Activated B cell treated with CpG ODN at 0.5 μM for 24 hours (primary cell): ENCODE measurements at regions not wholly inside any gene's neighbourhood (a gene's known extent, or its start where the extent isn't known, plus 50 kb on each side); places are given as distances from the start of the nearest gene placed in this dataset.

Experiments
- ATAC-seq: fragments of 200-7000 bp; cut with Tn5 transposase; one replicate; pipeline ENCODE4 v1.10.0; 2021; ENCODE audit warnings: low read depth, mild to moderate bottlenecking, moderate library complexity
- CTCF ChIA-PET: fragments of 350-600 bp; sonication (Branson Sonifier 250); formaldehyde crosslinking; loops from one replicate; lab custom pipeline; 2021; ENCODE audit warnings: antibody characterized with exemption; lab: Charles Lee
- POLR2A ChIA-PET: fragments of 350-600 bp; sonication (Branson Sonifier 250); formaldehyde crosslinking; loops from one replicate; lab custom pipeline; 2021; ENCODE audit warnings: antibody characterized with exemption; lab: Charles Lee
- DNase-seq: peaks from one replicate; pipeline ENCODE4 v3.0.0; 2022
- H3K27ac Mint-ChIP-seq: one replicate; pipeline ENCODE4 v1.8.0; 2020; ENCODE audit warnings: mixed read lengths
- H3K27me3 Mint-ChIP-seq: one replicate; pipeline ENCODE4 v1.8.0; 2021; ENCODE audit warnings: mixed read lengths
- H3K36me3 Mint-ChIP-seq: one replicate; pipeline ENCODE4 v1.8.0; 2021; ENCODE audit warnings: low read depth, mixed read lengths
- H3K4me1 Mint-ChIP-seq: one replicate; pipeline ENCODE4 v1.8.0; 2021; ENCODE audit warnings: mixed read lengths
- H3K4me3 Mint-ChIP-seq: one replicate; pipeline ENCODE4 v1.8.0; 2020; ENCODE audit warnings: mild to moderate bottlenecking, mixed read lengths
- H3K9me3 Mint-ChIP-seq: one replicate; pipeline ENCODE4 v1.8.0; 2020; ENCODE audit warnings: mixed read lengths
- CTCF ChIP-seq: fragments of 200-600 bp; IDR thresholded peaks from one replicate; pipeline ENCODE4 v1.8.0; 2022; ENCODE audit warnings: antibody characterized with exemption, mild to moderate bottlenecking
- intact Hi-C: fragments of 100-400 bp; cut with micrococcal nuclease; formaldehyde crosslinking; loops from one replicate; pipeline ENCODE4 v1.15.1; 2024

- Mint-ChIP-seq H3K4me1 (no peaks in the 10 kb centered on the region), H3K27ac (no peak overlapping the region), H3K4me3 (no peak overlapping the region), H3K36me3 (no peaks in the 10 kb centered on the region), H3K9me3 (peaks cover 9% of the 10 kb centered on the region), H3K27me3 (no peaks in the 10 kb centered on the region)
- ChIA-PET POLR2A (no interaction called here), CTCF (no interaction called here)
- no peak for TF ChIP-seq CTCF
- no peak for DNase-seq
- no peak for ATAC-seq
- intact Hi-C loops: no loop called here
Observed at GRCh38 chr4:71906096-71906495, 122.2 kb upstream of the GC start.

GRCh38 chr4:71907071-71907470 lies 123.2 kb upstream of the GC start:
- intact Hi-C loops: no loop called here
- no peak overlapping the region for H3K4me3 Mint-ChIP-seq
- TF ChIP-seq CTCF: no peak
- DNase-seq (no peak), ATAC-seq (no peak)
- H3K9me3 Mint-ChIP-seq: peaks cover 9% of the 10 kb centered on the region
- no peaks in the 10 kb centered on the region for H3K4me1 Mint-ChIP-seq
- ChIA-PET CTCF (no interaction called here), POLR2A (no interaction called here)
- H3K36me3 Mint-ChIP-seq: no peaks in the 10 kb centered on the region
- no peaks in the 10 kb centered on the region for H3K27me3 Mint-ChIP-seq
- H3K27ac Mint-ChIP-seq: no peak overlapping the region

GRCh38 chr4:71907782-71908181 lies 123.9 kb upstream of the GC start:
- CTCF ChIA-PET: no interaction called here
- H3K36me3 Mint-ChIP-seq: no peaks in the 10 kb centered on the region
- intact Hi-C loops: no loop called here
- no peak overlapping the region for H3K27ac Mint-ChIP-seq
- no peak for ATAC-seq
- no peak overlapping the region for H3K4me3 Mint-ChIP-seq
- peaks cover 9% of the 10 kb centered on the region for H3K9me3 Mint-ChIP-seq
- H3K27me3 Mint-ChIP-seq: no peaks in the 10 kb centered on the region
- POLR2A ChIA-PET: no interaction called here
- no peak for TF ChIP-seq CTCF
- DNase-seq: no peak
- no peaks in the 10 kb centered on the region for H3K4me1 Mint-ChIP-seq

GRCh38 chr4:71913275-71913674 lies 118.5 kb upstream of the NPFFR2 start:
- Mint-ChIP-seq H3K4me3 (no peak overlapping the region), H3K36me3 (no peaks in the 10 kb centered on the region), H3K27ac (no peak overlapping the region), H3K4me1 (no peaks in the 10 kb centered on the region), H3K27me3 (no peaks in the 10 kb centered on the region), H3K9me3 (peaks cover 6% of the 10 kb centered on the region)
- intact Hi-C loops: no loop called here
- DNase-seq: no peak
- CTCF ChIA-PET: no interaction called here
- no peak for TF ChIP-seq CTCF
- POLR2A ChIA-PET: no interaction called here
- ATAC-seq: no peak

GRCh38 chr4:71923070-71923469 lies 108.7 kb upstream of the NPFFR2 start:
- intact Hi-C loops: no loop called here
- no peak for TF ChIP-seq CTCF
- no peaks in the 10 kb centered on the region for H3K4me1 Mint-ChIP-seq
- ChIA-PET CTCF (no interaction called here), POLR2A (no interaction called here)
- H3K9me3 Mint-ChIP-seq: peaks cover under 1% of the 10 kb centered on the region
- no peak overlapping the region for H3K27ac Mint-ChIP-seq
- no peak for DNase-seq
- no peaks in the 10 kb centered on the region for H3K27me3 Mint-ChIP-seq
- no peak for ATAC-seq
- no peak overlapping the region for H3K4me3 Mint-ChIP-seq
- no peaks in the 10 kb centered on the region for H3K36me3 Mint-ChIP-seq
